GM18868 (cell line): ENCODE measurements at regions not wholly inside any gene's neighbourhood (a gene's known extent, or its start where the extent isn't known, plus 50 kb on each side); places are given as distances from the start of the nearest gene placed in this dataset.

ENCODE experiments used
- ATAC-seq: cut with Tn5 transposase; IDR thresholded peaks from one replicate; pipeline ENCODE4 v1.9.1; 2021; ENCODE audit warnings: mild to moderate bottlenecking, moderate library complexity; ENCODE audit not compliant: unreplicated experiment

GRCh38 chr6:91142154-91142553 is 555.3 kb upstream of the MAP3K7 start:
- ATAC-seq: no peak

DNA sequence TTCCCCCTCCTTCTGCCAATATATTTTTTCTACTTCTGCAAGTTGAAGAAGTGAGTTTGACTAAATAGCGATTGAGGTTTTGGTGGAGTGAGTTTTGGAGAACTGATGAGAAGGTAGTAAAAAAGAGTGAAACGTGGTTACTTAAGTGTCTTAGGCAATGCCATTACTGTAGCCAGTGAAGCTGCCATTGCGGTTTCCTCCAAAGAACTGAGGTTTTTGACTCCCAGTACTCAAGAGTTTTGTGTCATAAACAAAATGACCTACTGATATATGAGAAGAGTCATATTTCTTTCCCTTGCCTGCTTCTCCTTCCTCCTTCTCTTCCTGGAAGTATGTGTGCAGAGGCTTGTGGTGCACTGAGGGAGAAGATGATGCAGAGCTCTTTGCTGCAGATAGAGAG is 554.5 kb upstream of the MAP3K7 start:
- no peak for ATAC-seq

- ATAC-seq: no peak
Measured at GRCh38 chr6:91140449-91140848, 553.6 kb upstream of the MAP3K7 start.

DNA sequence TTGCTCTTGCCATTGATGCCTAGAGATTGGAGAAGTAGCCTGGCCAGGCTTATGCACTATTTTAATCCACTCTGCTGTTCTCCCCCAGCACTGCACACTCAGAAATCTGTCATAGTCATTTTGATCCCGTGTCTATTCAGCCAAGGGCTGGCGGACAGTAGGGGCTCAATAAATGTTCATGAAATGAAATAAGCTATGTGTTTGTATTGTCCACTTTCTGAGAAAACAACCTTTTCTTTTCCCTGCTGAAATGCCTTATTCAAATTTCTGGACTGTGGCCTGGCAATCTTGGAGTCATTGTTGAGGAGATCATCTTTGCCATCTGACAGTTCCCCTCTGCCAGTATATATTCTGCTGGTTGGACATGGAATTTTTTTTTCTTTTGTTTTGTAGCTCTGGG is 550.4 kb upstream of the MAP3K7 start:
- no peak for ATAC-seq

DNA sequence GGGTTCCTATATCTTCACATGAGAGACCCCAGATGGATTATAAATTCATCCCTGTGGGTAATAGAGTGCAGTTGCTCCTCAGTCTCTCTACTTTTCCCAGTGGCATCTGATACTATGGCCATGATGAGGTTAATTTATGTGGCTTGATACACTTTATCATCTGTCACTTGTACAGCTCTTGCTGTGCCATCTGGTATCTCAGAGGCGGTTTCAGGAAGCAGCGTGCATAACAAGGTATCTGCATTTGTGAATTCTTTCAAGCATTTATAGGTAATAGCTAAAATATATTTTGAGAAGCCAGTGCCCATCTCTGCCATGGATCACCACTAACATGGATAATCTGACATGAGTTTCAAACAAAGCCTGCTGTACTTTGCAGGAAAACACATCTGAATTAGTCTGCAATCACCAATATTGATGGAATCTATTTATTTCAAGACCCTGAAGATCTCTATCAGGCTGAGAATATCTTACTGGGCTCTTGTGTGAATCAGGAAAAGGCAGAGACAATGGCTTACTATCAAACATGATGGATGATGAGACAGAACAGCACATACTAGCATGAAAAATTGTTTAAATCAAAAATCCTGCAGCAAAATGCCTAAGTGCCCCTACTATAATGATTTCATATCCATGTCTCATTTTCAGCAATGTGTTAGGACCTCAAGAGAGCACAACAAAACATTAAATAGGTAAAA is 548.7 kb upstream of the MAP3K7 start:
- no peak for ATAC-seq

DNA sequence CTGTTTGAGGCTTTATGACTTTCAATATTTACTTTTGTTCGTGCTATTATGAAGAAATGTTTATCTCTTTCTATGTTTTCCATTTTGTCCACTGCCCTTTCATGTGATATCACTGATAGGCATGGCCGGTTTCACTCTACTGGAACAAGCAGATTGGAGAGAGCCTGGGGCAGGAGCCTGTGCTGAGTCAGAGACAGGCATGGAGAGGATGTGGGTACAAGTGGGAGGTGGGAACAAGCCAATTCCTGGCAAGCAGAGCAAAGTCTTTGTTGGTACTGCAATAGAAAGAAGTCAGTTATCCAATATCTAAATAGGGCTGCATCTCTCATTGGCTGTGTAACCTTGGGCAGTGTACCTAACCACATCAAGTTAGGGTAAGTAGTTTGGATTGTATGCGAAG is 545.6 kb upstream of the MAP3K7 start:
- ATAC-seq: no peak

- ATAC-seq: no peak
Measured at GRCh38 chr6:91130126-91130525, 543.3 kb upstream of the MAP3K7 start.

DNA sequence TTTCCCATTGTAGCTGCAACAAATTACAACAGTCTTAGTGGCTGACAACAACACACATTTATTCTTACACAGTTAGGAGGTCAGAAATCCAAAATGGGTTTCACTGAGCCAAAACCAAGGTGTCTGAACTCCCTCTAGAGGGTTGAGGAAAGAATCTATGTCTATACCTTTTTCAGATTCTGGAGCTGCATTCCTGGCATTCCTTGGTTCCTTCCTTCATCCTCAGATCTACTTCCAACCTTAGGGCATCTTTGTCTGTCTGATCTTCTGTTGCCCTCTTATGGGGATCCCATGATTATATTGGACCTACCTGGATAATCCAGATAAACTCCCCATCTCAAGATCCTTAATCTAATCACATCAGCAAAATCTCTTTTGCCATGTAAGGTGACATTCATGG is 540.9 kb upstream of the MAP3K7 start:
- no peak for ATAC-seq

- no peak for ATAC-seq
Measured at GRCh38 chr6:91126876-91127275, 540.0 kb upstream of the MAP3K7 start.

- ATAC-seq: no peak
Measured at GRCh38 chr6:91117550-91117949, 530.7 kb upstream of the MAP3K7 start.

- ATAC-seq: no peak
Measured at GRCh38 chr6:91114123-91114708, 527.3 kb upstream of the MAP3K7 start.

- ATAC-seq: no peak
Measured at GRCh38 chr6:91106083-91106482, 519.2 kb upstream of the MAP3K7 start.

DNA sequence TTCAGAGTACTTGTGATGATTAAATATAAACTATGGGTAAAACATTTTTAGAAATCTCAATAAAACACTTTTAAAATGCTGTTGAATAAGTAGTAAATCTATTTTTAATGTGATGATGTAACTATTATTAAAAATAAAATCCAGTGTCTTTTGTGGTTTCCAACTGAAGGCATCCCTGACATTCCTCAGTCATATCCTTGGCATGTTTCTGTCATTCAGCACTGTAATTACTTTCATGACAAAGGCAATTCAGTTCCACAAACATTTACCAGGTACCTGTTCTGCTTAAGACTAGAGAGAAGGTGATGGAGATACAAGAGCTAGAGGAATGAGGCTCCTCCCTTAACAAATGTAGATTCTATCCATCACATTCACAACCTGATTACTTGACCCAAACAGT is 518.7 kb upstream of the MAP3K7 start:
- ATAC-seq: no peak

- ATAC-seq: no peak
Measured at GRCh38 chr6:91099479-91099878, 512.6 kb upstream of the MAP3K7 start.

DNA sequence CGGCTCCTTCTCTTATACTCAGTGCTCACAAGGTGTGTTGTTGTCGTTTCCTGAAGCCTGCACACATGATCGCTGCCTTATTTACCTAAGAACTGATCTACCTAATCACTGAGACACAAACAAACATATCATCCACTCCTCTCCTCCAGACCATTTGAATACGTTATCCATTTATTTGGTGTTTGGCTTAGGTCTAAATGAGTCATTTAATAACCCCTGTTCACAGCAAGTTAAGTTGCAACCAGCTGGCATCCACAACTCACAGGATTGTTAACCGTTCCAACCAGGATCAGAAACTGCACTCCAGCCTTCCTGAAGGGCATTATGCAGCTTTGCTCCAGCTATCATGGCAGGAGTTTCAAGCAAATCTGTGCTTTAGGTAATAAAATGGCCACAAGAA is 511.1 kb upstream of the MAP3K7 start:
- no peak for ATAC-seq

DNA sequence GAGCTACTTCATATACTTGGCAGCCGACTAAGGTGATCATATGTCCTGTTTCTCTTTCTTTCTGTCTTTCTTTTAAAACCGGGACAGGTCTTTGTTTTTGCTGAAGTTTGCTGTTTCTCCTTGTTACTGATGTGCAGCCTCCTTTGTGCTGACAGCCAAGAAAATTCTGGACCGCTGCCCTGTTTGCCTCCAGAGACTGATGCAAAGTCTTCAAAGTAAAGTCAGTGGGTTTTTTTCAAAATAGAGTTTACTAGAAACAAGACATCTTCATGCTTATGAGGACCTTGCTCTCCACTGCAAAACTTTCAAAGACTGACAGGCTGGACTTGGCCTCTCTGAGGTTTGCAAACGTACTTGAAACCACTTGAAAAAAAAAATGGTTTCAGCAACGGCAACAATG is 510.5 kb upstream of the MAP3K7 start:
- no peak for ATAC-seq

- no peak for ATAC-seq
Measured at GRCh38 chr6:91094806-91095475, 508.1 kb upstream of the MAP3K7 start.

DNA sequence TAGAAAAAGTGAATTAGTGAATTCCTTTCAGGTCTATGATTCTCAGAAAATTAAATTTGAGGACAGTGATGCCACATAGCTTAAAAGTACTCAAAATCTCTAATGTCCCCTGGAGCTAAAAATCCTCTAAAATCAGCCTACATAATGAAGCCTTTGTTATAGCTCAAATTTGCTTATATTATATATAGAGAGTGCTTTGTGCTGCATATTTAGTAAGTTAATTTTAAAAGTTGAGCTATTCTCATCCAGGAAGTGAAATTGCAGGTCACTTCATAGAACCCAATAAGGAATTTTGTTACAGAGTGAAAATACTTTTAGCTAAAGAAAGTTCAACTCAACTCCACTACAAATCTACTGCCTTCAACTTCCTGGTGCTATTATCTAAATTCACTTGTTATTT is 507.5 kb upstream of the MAP3K7 start:
- ATAC-seq: no peak

DNA sequence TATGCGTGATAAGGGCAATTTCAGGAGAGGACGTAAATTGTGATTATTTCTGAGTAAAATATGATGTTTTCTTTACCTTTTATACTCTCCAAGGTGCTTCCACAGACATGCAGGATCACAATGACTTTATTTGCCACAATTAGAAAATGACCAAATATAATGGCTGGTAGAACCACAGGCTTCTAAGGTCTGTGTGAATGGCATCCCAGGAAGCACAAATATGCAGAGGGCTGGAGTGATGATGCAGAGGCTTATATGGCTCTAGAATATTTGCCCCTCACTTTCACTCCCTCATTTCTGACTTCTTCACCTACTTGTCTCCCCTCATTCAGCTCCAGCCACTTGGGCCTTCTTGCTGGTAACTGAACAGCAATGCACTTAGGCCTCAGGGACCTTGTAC is 502.1 kb upstream of the MAP3K7 start:
- no peak for ATAC-seq

- no peak for ATAC-seq
Measured at GRCh38 chr6:91088515-91088914, 501.6 kb upstream of the MAP3K7 start.

DNA sequence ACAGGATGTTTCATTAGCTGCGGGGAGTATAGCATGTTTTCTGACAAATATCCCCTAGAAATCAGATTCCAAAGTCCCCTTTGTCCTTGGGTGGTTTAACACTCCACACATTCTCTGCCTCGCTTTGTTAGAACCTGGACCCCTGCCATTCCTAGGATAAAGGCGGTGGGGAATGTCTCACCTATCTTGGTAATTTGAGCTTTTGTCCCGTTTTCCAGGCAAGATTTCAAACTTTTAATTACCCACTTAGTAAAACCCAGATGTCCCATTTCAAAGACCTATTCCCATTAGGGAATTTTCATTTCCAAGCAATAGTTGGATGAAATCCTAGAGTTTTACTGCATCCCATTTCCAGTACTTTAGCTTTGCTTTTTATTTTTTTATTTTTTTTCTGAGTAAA is 501.0 kb upstream of the MAP3K7 start:
- no peak for ATAC-seq

GRCh38 chr6:91083211-91083610 is 496.3 kb upstream of the MAP3K7 start:
- no peak for ATAC-seq
